ENCODE measurements at regions not wholly inside any gene's neighbourhood (a gene's known extent, or its start where the extent isn't known, plus 50 kb on each side); places are given as distances from the start of the nearest gene placed in this dataset.
"Not testable (repeated sequence)": the region's sequence is repeated elsewhere in the genome, so short reads cannot be mapped to it uniquely, and the experiment has no call there.

GRCh38 chr2:67879586-67880290 lies 183.1 kb downstream of the C1D start:
- no peak for DNase-seq

- no peak for DNase-seq
These were observed 182.5 kb downstream of the C1D start for GRCh38 chr2:67880291-67880761.

- no peak for DNase-seq
These were observed 181.0 kb downstream of the C1D start for GRCh38 chr2:67881816-67882215.

GRCh38 chr2:67883316-67884087 lies 179.3 kb downstream of the C1D start:
- DNase-seq = no peak

GRCh38 chr2:67888351-67889005 lies 174.3 kb downstream of the C1D start:
- DNase-seq = no peak

- DNase-seq = no peak
These were observed 173.7 kb downstream of the C1D start for GRCh38 chr2:67889056-67889455.

- no peak for DNase-seq
These were observed 171.2 kb downstream of the C1D start for GRCh38 chr2:67891642-67892041.

- DNase-seq = no peak
These were observed 170.4 kb downstream of the C1D start for GRCh38 chr2:67892339-67892846.

GRCh38 chr2:67895227-67895941 lies 167.4 kb downstream of the C1D start:
- DNase-seq = no peak

- DNase-seq = no peak
These were observed 166.7 kb downstream of the C1D start for GRCh38 chr2:67896076-67896475.

GRCh38 chr2:67896476-67896875 lies 166.3 kb downstream of the C1D start:
- no peak for DNase-seq

- no peak for DNase-seq
These were observed 164.2 kb downstream of the C1D start for GRCh38 chr2:67898595-67898994.

GRCh38 chr2:67899187-67899586 lies 163.6 kb downstream of the C1D start:
- DNase-seq = no peak

- DNase-seq = no peak
These were observed 162.0 kb downstream of the C1D start for GRCh38 chr2:67900826-67901225.

GRCh38 chr2:67904566-67904965 lies 158.2 kb downstream of the C1D start:
- no peak for DNase-seq

- no peak for DNase-seq
These were observed 157.8 kb downstream of the C1D start for GRCh38 chr2:67904966-67905365.

GRCh38 chr2:67906547-67906946 lies 156.3 kb downstream of the C1D start:
- not testable (repeated sequence) for DNase-seq

- no peak for DNase-seq
These were observed 145.3 kb downstream of the C1D start for GRCh38 chr2:67917332-67918054.

- no peak for DNase-seq
These were observed 144.3 kb downstream of the C1D start for GRCh38 chr2:67918471-67918870.

GRCh38 chr2:67919490-67919889 lies 143.3 kb downstream of the C1D start:
- no peak for DNase-seq

GRCh38 chr2:67922080-67922785 lies 140.6 kb downstream of the C1D start:
- DNase-seq = no peak

- DNase-seq = no peak
These were observed 139.1 kb downstream of the C1D start for GRCh38 chr2:67923696-67924095.

Data from NK-92 treated with Interleukin-12 subunit alpha and Interleukin-12 subunit beta, amount 100 ng/mL, for 24 hours (cell line).